ENCODE measurements at regions not wholly inside any gene's neighbourhood (a gene's known extent, or its start where the extent isn't known, plus 50 kb on each side); places are given as distances from the start of the nearest gene placed in this dataset.

DNA sequence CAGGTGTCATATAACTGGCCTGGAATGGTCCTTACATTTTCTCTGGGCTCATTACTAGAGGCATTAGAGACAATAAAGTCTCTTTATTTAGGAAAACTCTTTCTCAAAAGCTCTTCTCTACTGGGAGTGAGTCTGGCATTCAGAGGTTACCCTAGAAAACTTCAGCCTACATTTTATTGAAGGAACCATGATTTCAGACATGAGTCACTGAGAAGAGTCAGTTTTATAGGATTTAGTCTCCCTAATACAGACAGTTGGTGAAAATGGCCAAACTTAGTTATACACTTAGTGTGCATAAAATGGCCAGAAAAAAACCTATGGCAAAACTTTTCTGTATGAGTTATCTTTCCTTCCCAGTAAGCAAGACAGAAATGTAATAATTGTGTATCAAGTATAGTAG is 689.4 kb downstream of the ZEB2 start:
- no peak for TF ChIP-seq CTCF (conservative IDR thresholded peaks at IDR 0.05)
- Histone ChIP-seq H3K79me1 (ENCODE audit: insufficient read depth, low read depth, low read length, poor library complexity, severe bottlenecking) (no peaks in the 10 kb centered on the region), H3K14ac (ENCODE audit: insufficient read depth, low read length) (no peak overlapping the region), H3T11ph (ENCODE audit: low read length) (no peak overlapping the region), H3K79me2 (ENCODE audit: insufficient read depth, low read length) (no peaks in the 10 kb centered on the region), H3K4me2 (ENCODE audit: insufficient read depth, insufficient read length, low read length) (no peak overlapping the region), H3K23me2 (ENCODE audit: insufficient read length, low read depth, low read length, poor library complexity, severe bottlenecking) (no peaks in the 10 kb centered on the region), H2AK5ac (ENCODE audit: insufficient read length, low read length) (no peak overlapping the region), H2BK20ac (ENCODE audit: low read depth, low read length, poor library complexity, severe bottlenecking) (no peak overlapping the region), H4K5ac (ENCODE audit: insufficient read length, low read depth, low read length) (no peak overlapping the region), H2BK12ac (ENCODE audit: insufficient read length, low read depth, low read length) (no peak overlapping the region), H3K23ac (ENCODE audit: insufficient read length, low read depth, low read length) (no peak overlapping the region), H3K4ac (ENCODE audit: low read depth, low read length) (no peak overlapping the region), H3K27ac (ENCODE audit: insufficient read length, low read depth, low read length) (no peak overlapping the region), H4K20me1 (ENCODE audit: control insufficient read depth, insufficient read depth, insufficient read length) (no peaks in the 10 kb centered on the region), H3K18ac (ENCODE audit: insufficient read length, low read depth, low read length) (no peak overlapping the region), H2BK5ac (ENCODE audit: insufficient read length, low read length) (no peak overlapping the region), H2BK15ac (ENCODE audit: low read depth, low read length) (no peak overlapping the region), H3K56ac (ENCODE audit: insufficient read length, low read depth, low read length) (no peak overlapping the region), H2BK120ac (ENCODE audit: low read depth, low read length, poor library complexity, severe bottlenecking) (no peak overlapping the region), H3K9ac (ENCODE audit: extremely low read depth, insufficient read length, low read length) (no peak overlapping the region), H3K4me1 (ENCODE audit: insufficient read depth, low read length) (peaks cover 7% of the 10 kb centered on the region), H4K8ac (replicated peaks; ENCODE audit: insufficient read length, low read depth, low read length) (no peak overlapping the region), H4K91ac (ENCODE audit: insufficient read length, low read depth, low read length) (no peak overlapping the region), H2AFZ (ENCODE audit: low read length) (no peak overlapping the region), H3K9me3 (ENCODE audit: control insufficient read depth, low read depth, low read length) (no peaks in the 10 kb centered on the region), H3K27me3 (ENCODE audit: insufficient read depth, low read length) (no peaks in the 10 kb centered on the region)
- Mint-ChIP-seq H3K36me3 (ENCODE audit: insufficient read depth in 1 of 3, low read depth in 3 of 3) (no peaks in the 10 kb centered on the region), H3K27ac (no peak overlapping the region), H3K4me3 (no peak overlapping the region), H3K4me1 (peaks cover 23 to 30% of the 10 kb centered on the region in 2 experiments), H3K9me3 (no peaks in the 10 kb centered on the region), H3K27me3 (ENCODE audit: low read depth) (no peaks in the 10 kb centered on the region)
- no peak for DNase-seq

Measured in H9 (cell line).